ENCODE measurements at regions not wholly inside any gene's neighbourhood (a gene's known extent, or its start where the extent isn't known, plus 50 kb on each side); places are given as distances from the start of the nearest gene placed in this dataset.
"Not testable (repeated sequence)": the region's sequence is repeated elsewhere in the genome, so short reads cannot be mapped to it uniquely, and the experiment has no call there.

GRCh38 chr9:129544761-129545160, 76.1 kb downstream of the C9orf50 start:
- DNase-seq: no peak

- DNase-seq: peak in 2 of 3 donors; percentile 21 to 32
Observed at GRCh38 chr9:129542741-129543140, 78.2 kb downstream of the C9orf50 start.

- DNase-seq: no peak
Observed at GRCh38 chr9:129541270-129541669, 79.6 kb downstream of the C9orf50 start.

GRCh38 chr9:129539446-129539845, 81.5 kb downstream of the C9orf50 start:
- no peak for DNase-seq

- DNase-seq: not testable (repeated sequence)
Observed at GRCh38 chr9:129531860-129532402, 89.0 kb downstream of the C9orf50 start.

- DNase-seq: not testable (repeated sequence)
Observed at GRCh38 chr9:129527955-129528354, 92.9 kb downstream of the C9orf50 start.

GRCh38 chr9:129525656-129526196, 95.2 kb downstream of the C9orf50 start:
- no peak for DNase-seq

GRCh38 chr9:129524582-129525270, 96.2 kb downstream of the C9orf50 start:
- DNase-seq: no peak

- DNase-seq: peak in 1 of 3 donors; percentile 34
Observed at GRCh38 chr9:129523943-129524581, 96.8 kb downstream of the C9orf50 start.

- DNase-seq: no peak
Observed at GRCh38 chr9:129522351-129522750, 98.5 kb downstream of the C9orf50 start.

- no peak for DNase-seq
Observed at GRCh38 chr9:129520082-129520481, 100.8 kb downstream of the C9orf50 start.

GRCh38 chr9:129518074-129518473, 102.8 kb downstream of the C9orf50 start:
- DNase-seq: no peak

GRCh38 chr9:129517006-129517405, 103.9 kb downstream of the C9orf50 start:
- DNase-seq: no peak

GRCh38 chr9:129514891-129515290, 106.0 kb downstream of the C9orf50 start:
- no peak for DNase-seq

GRCh38 chr9:129514497-129514867, 106.4 kb downstream of the C9orf50 start:
- no peak for DNase-seq

- DNase-seq: no peak
Observed at GRCh38 chr9:129513856-129514496, 106.9 kb downstream of the C9orf50 start.

GRCh38 chr9:129513282-129513681, 107.6 kb downstream of the C9orf50 start:
- no peak for DNase-seq

GRCh38 chr9:129511285-129511900, 109.5 kb downstream of the C9orf50 start:
- DNase-seq: no peak

- DNase-seq: no peak
Observed at GRCh38 chr9:129509533-129509928, 111.4 kb downstream of the C9orf50 start.

GRCh38 chr9:129507805-129508204, 113.1 kb downstream of the C9orf50 start:
- DNase-seq: no peak

- DNase-seq: no peak
Observed at GRCh38 chr9:129506892-129507291, 114.0 kb downstream of the C9orf50 start.

- DNase-seq: no peak
Observed at GRCh38 chr9:129506041-129506440, 114.9 kb downstream of the C9orf50 start.

GRCh38 chr9:129505270-129505902, 115.5 kb downstream of the C9orf50 start:
- DNase-seq: no peak
